Brain pericyte (primary cell): ENCODE measurements at regions not wholly inside any gene's neighbourhood (a gene's known extent, or its start where the extent isn't known, plus 50 kb on each side); places are given as distances from the start of the nearest gene placed in this dataset.
A peak's percentile ranks its signal among the peaks of the same experiment; 100 is the strongest.

Source experiments
- DNase-seq: peaks from one replicate; pipeline ENCODE4 v3.0.0-alpha.2; 2012; ENCODE audit warnings: low read depth, low spot score

DNA sequence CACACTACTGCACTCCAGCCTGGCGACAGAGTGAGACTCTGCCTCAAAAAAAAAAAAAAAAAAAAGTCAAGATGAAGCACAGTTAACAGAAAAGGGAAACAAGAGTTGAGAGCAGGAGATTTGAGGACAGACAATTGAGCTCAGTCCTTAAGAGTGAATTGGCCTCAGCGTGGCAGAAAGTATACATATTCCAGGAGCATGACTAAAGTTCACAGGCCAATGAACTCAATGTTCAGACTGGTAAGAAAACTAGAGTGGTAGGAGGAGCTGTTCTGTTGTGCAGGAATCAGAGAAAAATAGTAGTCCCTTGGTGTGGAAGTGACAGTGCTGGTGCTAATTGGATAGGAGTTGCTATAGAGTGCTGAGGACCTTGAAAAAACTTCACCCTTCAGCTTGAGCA lies 60.0 kb downstream of the NRN1 start:
- DNase-seq, result no peak

DNA sequence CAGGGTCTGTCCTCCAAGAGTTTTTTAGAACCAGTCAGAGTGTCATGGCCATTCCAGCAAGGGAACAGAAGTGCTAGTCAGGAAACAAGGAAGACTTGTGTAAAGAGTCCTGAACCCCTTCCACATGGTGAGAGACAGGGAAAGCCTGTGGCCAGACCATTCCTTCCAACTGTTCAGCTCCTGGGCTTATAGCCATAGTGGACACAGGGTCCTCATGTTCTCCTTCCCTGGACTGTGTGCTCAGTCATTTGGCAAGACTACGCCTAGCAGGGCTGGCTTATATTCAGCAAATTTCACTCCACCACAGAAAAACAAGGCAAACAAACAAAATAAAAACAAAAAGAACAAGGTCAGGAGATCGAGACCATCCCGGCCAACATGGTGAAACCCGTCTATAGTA lies 60.5 kb downstream of the NRN1 start:
- no peak for DNase-seq

DNA sequence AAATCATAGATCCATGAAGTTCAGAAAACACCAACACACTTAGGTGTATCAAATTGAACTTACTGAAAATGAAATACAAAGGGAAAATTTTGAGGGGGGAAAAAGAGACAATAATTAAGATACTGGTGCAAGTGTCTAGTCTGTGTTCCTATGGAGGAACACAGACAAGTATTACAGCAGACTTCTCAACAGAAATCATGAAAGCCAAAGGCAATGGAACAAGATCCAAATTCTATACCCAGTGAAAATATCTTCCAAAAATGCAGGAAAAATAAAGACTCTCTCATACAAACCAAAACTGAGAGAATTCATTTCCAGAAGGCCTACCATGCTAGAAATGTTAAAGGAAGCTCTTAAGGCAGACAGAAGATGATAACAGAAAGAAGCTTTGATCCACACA lies 63.1 kb downstream of the NRN1 start:
- no peak for DNase-seq

DNA sequence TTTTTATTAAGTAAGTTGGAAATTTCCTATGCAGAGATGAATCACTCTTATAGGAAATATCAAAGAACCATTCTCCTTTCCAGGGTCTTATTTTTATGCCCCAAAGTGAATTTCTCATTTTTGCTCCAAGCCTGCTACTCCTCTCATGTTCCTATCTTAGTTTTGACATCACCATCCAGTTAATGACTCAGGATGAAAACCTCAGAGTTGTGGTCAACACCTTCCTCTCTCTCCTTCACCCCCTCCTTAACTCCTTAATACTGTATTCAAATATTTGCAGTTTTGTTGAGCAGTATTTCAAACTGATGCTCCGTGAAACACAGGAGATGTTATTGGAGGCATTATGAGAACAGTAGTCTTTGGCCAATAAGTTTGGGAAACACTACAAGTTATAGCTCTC lies 64.1 kb downstream of the NRN1 start:
- no peak for DNase-seq

DNA sequence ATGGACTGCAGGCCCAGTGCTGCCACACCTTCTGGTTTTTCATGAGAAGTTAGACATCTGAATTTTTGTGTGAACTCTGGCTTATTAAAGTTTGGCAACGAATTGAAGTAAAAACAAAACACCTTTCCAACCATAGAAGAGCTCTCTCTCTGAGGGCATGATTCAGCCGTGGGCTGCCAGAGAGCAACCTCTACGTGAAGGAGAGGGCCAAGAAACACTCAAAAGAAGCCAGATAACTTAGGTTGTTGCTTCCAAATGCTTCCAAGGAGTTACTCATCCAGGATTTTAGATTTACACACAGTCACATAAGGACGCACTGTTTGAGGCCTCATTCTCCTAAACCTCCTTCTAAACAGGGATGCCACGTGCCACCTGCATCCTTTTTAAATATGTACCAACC lies 65.5 kb downstream of the NRN1 start:
- DNase-seq, result no peak

DNA sequence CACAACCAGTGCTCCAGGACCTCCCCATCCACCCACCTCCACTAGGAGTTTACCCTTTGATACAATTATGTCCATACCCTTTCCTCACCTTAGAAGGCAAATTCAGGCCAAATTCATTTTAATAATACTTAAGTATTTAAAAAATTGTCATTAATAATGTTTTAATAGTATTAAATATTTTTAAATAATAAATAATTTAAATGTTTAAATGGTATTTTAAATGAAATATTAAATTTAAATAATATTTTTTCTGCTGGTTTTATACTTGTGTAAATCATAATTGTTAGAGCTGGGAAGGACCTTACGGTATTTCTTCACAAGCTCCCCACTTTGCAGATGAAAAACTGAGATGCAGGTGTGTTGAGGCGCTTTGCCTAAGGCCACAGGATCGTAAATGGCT lies 67.8 kb downstream of the NRN1 start:
- DNase-seq, result no peak

DNA sequence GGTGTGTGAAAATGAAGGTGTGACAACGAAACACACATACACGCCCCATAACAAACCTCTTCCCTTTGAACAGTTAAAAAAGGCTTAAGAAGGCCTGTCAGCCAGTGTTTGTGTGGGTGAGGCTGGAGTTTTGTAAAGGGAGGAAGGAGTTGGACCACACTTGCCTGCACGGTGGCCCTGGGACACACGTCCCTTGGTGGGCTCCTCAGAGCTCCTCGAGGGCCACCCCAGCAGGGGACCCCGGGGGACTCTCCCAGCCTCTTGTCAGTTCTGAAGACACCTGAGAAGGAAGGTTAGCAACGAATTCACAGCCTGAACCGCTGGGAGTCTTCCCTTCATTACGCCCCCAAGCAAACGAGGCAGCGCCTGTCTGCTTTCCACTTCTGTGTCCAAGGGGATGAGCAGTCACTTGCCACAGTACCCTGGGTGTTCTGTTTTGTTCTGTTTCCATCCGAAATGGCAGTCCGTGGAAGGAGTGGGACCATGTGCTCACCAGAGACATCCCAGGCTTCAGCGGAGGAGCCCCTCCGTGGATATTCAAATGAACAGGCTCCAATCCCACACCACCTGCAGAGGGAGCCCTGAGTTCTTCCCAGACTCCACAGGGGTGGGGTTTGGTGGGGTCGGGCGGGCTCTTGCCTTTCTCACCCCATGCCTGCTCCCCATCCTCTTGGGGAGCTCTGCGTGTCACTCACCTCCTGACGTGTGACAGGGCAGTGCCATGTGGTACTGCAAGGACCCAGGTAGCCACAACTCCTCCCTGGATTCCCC lies 68.6 kb downstream of the NRN1 start:
- no peak for DNase-seq

DNA sequence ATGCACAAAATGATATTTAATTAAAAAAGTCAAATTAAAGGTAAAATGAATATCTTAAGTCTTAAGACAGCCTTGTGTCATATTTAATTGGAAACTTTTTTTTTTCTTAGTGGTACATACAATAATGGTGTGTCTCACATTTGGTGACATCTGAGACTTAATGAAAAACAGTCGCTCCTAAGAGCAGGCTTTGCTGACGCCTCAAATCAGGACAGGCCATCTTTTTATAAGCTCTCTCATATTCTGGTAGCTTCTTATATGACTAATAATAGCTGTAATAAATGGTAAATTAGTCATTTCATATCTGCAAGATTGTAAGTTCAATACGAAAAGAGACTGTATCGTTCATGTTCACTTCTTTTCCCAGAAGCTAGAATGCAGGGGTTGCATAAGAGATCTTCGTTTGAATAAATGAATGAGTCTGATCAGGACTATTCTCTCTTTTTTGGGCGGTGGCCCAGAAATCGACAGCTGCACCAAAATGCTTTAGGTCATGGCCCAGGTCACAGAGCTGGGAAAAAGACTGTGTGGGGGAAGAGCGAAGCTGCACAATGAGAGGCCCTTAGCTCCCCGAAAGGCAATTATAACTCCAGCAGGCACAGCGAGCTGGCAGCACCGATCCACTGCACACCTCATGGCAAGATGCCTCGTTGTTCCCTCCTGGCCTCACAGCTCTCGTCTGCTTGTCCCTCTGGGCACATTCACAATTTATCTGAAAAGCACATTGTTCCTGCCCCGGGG lies 69.4 kb downstream of the NRN1 start:
- DNase-seq, result no peak

DNA sequence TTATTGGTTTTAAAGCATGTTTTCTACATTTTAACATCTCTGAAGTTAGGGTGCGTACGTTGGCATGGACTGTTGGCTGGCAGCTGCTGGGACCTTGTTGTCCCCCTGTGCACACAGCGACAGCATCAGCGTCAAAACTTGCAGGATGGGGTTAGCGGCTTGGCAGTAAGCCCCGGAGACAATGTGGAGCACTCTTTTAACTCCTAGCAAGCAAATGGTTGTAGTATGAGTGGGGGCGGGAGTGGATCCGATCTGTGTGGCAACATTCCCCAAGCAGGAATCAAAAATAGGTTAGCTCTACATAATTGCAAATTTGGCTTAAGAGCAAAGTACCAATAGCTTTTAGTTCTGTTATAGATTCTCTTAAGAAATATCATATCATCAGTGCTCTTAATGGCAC lies 70.1 kb downstream of the NRN1 start:
- DNase-seq, result no peak

DNA sequence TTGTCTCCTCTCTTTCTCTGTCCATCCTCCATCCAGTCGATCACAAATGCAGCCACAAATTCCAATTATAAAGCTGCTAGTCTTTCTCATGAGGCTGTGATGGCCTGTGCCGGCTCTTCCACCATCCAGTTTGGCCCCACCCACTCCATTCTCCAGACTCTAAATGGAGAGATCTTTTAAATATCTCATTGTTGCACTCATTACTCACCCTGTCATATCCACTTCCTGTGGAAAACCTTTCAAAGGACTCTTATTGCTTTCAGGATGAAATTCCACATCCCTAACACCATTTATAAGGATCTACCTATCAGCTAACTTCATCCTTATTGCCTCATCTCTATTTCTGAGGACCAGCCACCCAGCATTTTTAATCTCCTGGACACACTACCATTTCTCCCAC lies 70.6 kb downstream of the NRN1 start:
- no peak for DNase-seq

DNA sequence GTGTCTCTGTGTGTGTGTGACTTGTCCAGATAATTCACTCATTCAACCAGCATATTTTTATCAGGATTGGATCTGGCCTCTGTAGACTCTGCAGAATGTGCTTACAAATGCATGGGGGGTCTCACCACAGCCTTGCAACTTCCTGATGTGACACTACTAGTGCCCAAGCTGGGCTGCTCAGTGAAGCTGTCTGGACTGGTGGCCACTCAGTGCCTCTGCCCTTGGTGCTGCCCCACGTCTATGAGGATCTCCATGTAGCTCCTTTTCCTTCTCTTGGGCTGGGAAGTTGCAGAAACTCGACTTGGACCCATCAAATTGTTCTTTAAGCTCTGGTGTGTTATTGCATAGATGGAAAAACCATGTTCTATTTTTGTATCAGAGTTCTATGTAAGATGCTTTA lies 75.8 kb downstream of the NRN1 start:
- DNase-seq, result no peak

DNA sequence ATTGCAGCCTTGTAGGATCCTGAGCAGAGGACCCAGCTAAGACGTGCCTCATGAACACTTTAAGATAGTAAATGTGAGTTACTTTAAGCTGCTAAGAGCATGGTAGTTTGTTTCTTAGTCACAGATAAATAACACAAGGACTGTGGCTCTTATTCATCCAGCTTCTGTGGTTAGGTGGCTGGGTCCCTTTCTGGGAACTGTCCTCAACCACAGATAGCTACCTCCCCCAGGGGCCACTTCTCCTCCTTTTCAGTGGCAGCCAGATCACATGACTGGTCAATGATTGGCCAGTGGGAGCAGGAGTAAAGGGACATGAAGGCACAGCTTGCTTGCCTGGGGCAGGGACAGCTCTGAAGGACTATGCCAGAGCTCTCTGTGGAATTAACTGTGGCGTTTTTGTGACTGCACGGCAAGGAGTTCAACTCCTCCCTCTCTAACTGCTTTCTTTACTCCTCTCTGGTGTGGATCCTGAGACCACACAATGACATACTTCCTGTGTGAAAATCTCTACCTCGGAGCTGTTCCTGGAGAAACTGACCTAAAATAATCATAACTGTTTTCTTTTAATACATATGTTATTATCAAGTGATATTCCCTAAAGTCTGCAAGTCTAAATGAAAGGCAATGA lies 76.5 kb downstream of the NRN1 start:
- no peak for DNase-seq

DNA sequence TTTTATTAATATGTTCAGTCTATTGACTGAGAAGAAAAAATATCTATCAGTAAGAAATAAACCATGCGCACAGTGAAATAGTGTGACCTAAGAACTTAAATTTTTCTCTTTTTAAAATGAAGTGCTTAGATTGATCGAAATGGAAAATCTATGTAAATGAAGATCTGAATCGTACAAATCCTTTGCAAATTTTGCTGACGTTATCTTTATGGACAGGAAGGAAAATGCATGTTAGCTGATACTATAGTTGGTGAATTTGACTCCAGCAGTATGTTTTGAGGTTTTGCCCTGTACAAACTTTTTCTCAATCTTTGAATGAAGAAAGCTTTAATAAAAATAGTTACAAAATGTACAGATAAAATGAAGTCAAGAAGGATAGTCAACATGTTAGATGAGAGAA lies 82.9 kb downstream of the NRN1 start:
- DNase-seq, result no peak

DNA sequence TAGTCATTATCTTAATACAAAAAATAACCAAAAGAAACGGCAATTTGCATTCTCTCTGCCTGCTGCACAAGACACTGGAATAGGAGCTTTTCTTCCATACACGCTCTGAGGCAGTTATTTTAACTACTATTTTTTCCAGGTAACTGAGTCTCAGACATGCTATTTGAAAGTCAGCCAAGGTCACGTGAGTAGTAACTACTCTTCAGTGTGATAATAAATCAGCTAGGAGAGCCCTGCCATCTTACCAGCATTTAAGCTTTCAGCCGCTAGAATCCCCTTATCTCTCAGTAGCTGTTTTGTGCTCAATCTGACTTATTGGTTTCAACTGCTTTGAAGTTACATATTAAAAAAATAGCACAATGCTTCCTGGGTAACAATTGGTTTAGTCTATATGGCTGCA lies 84.5 kb downstream of the NRN1 start:
- no peak for DNase-seq

DNA sequence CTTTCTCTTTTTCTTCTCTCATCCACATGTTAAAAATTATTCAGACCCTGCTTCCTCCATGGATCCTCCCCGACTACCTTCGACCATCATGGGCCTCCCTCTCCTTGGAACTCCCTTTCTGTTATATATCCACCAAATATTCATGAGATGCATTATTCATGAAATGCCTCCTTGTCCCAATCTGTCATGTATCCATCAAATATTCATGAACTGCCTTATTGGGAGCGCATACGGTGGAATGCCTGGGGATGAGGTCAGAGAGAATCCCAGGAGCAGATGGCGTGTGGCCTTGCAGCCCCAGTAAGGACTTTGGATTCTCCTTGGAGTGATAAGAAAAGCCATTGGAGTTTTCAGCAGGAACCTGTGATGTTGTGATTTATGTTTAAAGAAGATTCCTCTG lies 97.0 kb downstream of the NRN1 start:
- no peak for DNase-seq

DNA sequence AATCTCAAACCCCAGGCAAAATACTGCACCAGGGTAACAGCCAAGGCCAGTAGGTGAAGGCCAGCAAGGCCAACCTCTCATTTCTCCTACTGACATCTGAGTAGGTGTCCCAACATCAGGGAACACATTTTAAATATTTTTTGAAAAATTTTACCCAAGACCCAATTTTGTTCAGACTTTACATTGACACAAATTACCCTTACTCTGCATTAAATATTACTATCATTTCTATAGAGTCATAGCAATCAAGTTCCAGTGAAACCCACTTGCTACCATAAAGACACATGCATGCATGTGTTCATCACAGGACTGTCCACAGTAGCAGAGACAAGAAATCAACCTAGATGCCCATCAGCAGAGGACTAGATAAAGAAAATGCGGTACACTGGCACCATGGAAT lies 99.9 kb downstream of the NRN1 start:
- DNase-seq, result no peak

DNA sequence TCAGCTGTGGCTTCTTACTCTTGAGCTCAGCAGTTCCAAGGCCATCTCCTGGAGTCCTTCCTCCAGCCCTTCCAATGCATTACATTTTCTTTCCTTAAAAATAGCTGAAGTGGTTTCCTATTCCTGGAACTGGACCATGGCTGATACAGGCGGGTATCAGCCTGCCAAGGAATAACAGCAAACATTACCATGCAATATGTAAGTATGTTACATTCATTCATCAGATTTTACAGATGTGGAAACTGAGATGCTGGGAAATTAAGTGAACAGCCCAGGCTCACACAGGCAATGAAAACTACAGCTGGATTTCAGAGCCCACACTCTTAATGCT lies 100.4 kb downstream of the NRN1 start:
- no peak for DNase-seq

DNA sequence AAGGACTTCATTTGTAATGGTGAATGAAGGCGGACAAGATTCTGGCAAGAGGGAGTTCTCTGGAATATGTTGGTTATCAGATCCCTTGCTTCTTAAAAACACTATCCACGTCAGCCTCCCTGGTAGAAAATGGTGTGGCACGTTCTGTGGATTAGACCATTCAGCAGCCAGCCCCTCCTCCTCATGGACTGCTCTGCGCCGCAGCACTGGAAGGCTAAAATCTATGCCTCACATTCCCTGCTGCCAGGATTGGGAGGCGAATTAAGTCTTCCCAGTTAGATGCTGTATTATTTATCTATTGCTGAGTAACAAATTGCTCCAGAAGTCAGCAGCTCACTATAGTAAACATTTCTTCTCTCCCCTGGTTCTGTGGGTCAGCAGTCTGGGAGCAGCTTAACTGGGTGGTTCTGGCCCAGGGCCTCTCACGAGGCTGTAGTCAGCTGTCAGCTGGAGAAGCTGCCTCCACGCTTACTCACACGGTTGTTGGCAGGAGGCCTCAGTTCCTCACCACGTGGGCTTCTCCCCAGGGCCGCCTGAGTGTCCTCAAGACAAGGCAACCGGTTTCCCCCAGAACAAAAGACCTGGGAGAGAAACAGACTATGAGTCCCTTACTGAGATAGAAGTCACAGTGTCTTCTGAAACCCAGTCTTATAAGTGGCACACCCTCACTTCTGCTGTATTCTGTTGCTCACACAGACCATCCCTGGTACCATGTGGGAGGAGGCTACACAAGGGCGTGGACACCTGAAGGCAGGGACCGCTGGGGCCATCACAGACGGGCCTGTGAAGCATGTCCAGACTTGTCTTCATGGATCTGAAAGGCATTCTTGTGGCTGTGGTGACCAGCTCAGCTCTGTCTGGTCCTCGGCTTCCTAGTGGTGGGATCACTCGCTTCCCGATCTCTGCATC lies 101.0 kb downstream of the NRN1 start:
- DNase-seq, result peak; percentile 5

DNA sequence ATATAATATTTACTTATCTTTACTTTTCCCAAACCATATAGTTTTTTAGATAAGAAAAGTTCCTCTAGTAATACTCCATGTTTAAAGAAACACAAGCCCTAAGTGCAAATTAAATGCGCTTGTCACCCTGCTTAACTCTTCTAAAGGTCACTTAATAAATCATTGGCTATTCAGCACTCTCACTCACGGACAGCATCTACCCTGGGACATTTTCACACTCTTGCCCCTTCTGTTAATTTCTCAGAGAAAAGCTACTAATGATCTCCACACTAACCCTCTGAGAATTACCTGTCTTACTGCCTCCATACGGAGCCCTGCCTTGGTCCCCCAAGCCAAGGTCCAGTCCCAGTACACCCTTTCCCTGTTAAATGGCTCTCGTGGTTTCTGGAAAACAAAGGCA lies 102.2 kb downstream of the NRN1 start:
- DNase-seq, result no peak

DNA sequence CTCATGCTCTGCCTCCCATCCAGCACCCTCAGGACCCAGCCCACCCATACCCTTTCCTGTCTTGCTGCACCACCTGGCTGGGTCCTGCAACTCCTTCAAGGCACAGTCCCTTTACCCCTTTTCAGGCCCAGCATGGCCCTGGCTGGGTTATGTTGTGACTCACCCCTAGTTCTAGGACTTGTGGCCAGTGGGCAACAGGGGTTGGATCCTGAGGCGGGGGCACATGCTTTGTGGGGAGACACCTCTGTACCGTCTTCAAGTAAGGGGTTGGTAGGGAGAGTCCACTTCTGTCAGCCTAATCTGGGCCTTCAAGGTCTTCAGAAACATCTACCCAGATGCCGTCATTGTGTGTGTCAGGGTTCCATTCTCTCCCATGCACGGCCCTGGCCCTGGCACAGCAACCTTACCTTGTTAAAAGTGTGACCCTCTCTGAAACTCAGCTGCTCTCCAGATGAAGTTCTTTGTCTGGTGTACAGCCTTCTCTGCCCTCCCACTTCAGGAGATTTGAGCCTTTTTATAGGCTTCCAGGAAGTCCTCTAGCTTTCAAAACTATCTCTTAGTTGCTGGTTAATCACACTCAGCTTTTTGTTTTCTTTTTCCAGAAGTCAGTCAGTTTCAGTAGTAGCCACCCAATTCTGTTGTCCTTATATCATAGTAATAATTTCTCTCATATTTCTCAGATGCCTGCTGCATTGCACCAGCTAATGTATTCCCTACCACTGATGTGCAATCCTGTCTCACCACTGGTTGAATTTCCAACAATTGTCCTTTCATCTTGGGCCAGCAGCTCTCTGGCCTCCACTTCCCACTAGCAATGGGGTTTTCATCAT lies 107.3 kb downstream of the NRN1 start:
- DNase-seq, result no peak

DNA sequence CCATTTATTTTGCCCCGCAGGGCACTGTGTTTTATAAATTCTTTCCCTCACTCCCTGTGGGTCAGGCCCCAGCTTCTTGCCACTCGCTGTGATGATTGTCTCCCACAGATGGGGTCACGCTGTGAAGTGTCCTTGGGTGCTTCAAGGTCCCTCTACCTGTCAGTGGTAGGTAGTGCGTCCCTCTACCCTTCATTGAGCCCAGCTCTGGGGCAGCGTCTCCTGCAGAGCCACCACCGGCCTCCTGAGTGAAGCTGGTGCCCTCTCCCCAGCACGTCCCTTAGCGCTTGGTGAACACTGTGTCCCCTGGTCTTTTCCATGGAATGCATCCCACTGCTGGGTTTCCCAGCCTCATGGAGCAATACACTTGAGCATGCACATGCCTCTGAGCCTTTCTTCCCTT lies 108.2 kb downstream of the NRN1 start:
- DNase-seq, result no peak
